Left ventricle myocardium inferior (tissue), 1 donor: ENCODE measurements at regions not wholly inside any gene's neighbourhood (a gene's known extent, or its start where the extent isn't known, plus 50 kb on each side); places are given as distances from the start of the nearest gene placed in this dataset.

Source experiments
- DNase-seq: peaks from one replicate; pipeline ENCODE4 v3.0.0-alpha.2; 2020
- H3K27ac ChIP-seq: fragments of 200-600 bp; replicated peaks from 2 replicates; pipeline ENCODE4 v1.8.0; 2021
- H3K27me3 ChIP-seq: fragments of 200-600 bp; 2 replicates; pipeline ENCODE4 v1.8.0; 2021; ENCODE audit warnings: low read depth
- H3K36me3 ChIP-seq: fragments of 200-600 bp; 2 replicates; pipeline ENCODE4 v1.8.0; 2021
- H3K4me1 ChIP-seq: fragments of 200-600 bp; 2 replicates; pipeline ENCODE4 v1.8.0; 2021
- H3K4me3 ChIP-seq: fragments of 200-600 bp; 2 replicates; pipeline ENCODE4 v1.8.0; 2021; ENCODE audit warnings: mild to moderate bottlenecking, moderate library complexity
- H3K9me3 ChIP-seq: fragments of 200-600 bp; replicated peaks from 2 replicates; pipeline ENCODE4 v1.8.0; 2021
- CTCF ChIP-seq: fragments of 200-600 bp; IDR thresholded peaks from 2 replicates; pipeline ENCODE4 v1.8.0; 2021; ENCODE audit warnings: antibody characterized with exemption, mild to moderate bottlenecking, borderline replicate concordance
- intact Hi-C: fragments of 100-400 bp; cut with micrococcal nuclease; formaldehyde crosslinking; loops from one replicate; pipeline ENCODE4 v1.11.0; 2022
- donor health status: DM: no; HTN: yes; CAD: no; lungs with severe emphysema.

- H3K9me3 ChIP-seq = no peaks in the 10 kb centered on the region
- DNase-seq = no peak
- TF ChIP-seq CTCF = no peak
- intact Hi-C loops = no loop called here
- H3K27me3 ChIP-seq = no peaks in the 10 kb centered on the region
- H3K4me1 ChIP-seq = no peaks in the 10 kb centered on the region
- no peaks in the 10 kb centered on the region for H3K36me3 ChIP-seq
- H3K27ac ChIP-seq = no peak overlapping the region
- no peak overlapping the region for H3K4me3 ChIP-seq
These were observed 879.1 kb downstream of the SLITRK1 start for GRCh38 chr13:83003185-83003584.

- intact Hi-C loops = no loop called here
- H3K4me3 ChIP-seq = no peak overlapping the region
- no peaks in the 10 kb centered on the region for H3K9me3 ChIP-seq
- no peak for DNase-seq
- H3K27me3 ChIP-seq = no peaks in the 10 kb centered on the region
- no peaks in the 10 kb centered on the region for H3K4me1 ChIP-seq
- H3K27ac ChIP-seq = no peak overlapping the region
- TF ChIP-seq CTCF = no peak
- H3K36me3 ChIP-seq = no peaks in the 10 kb centered on the region
These were observed 888.9 kb downstream of the SLITRK1 start for GRCh38 chr13:82993417-82993816.

GRCh38 chr13:82976499-82976898 lies 905.8 kb downstream of the SLITRK1 start:
- intact Hi-C loops = no loop called here
- no peaks in the 10 kb centered on the region for H3K36me3 ChIP-seq
- no peak overlapping the region for H3K27ac ChIP-seq
- no peaks in the 10 kb centered on the region for H3K27me3 ChIP-seq
- H3K4me3 ChIP-seq = no peak overlapping the region
- no peak for DNase-seq
- TF ChIP-seq CTCF = no peak
- H3K4me1 ChIP-seq = no peaks in the 10 kb centered on the region
- H3K9me3 ChIP-seq = peaks cover 4% of the 10 kb centered on the region

- DNase-seq = no peak
- intact Hi-C loops = no loop called here
These were observed 918.8 kb downstream of the SLITRK1 start for GRCh38 chr13:82963226-82964099.

GRCh38 chr13:82962397-82962796 lies 919.9 kb downstream of the SLITRK1 start:
- no peak overlapping the region for H3K4me3 ChIP-seq
- H3K27ac ChIP-seq = no peak overlapping the region
- H3K4me1 ChIP-seq = no peaks in the 10 kb centered on the region
- no peaks in the 10 kb centered on the region for H3K36me3 ChIP-seq
- intact Hi-C loops = no loop called here
- no peak for DNase-seq
- no peaks in the 10 kb centered on the region for H3K27me3 ChIP-seq
- H3K9me3 ChIP-seq = peaks cover 16% of the 10 kb centered on the region
- no peak for TF ChIP-seq CTCF

More at GRCh38 chr13:82963226-82964099, 918.8 kb downstream of the SLITRK1 start:
- no peaks in the 10 kb centered on the region for H3K27me3 ChIP-seq
- H3K4me1 ChIP-seq = no peaks in the 10 kb centered on the region
- no peak overlapping the region for H3K27ac ChIP-seq
- no peak overlapping the region for H3K4me3 ChIP-seq
- H3K36me3 ChIP-seq = no peaks in the 10 kb centered on the region
- H3K9me3 ChIP-seq = peaks cover 6% of the 10 kb centered on the region
- no peak for TF ChIP-seq CTCF
